Astrocyte of the spinal cord (primary cell): ENCODE measurements at regions not wholly inside any gene's neighbourhood (a gene's known extent, or its start where the extent isn't known, plus 50 kb on each side); places are given as distances from the start of the nearest gene placed in this dataset.
A peak's percentile ranks its signal among the peaks of the same experiment; 100 is the strongest.

Source experiments
- DNase-seq: peaks from one replicate; pipeline ENCODE4 v3.0.0; 2011; ENCODE audit warnings: low read depth, low spot score
- H3K4me3 ChIP-seq: 2 replicates; pipeline ENCODE4 v1.5.1; 2011; ENCODE audit warnings: low read depth, mild to moderate bottlenecking, low read length, moderate library complexity
- CTCF ChIP-seq: IDR thresholded peaks from 2 replicates; pipeline ENCODE4 v1.5.1; 2012; ENCODE audit warnings: low read depth, mild to moderate bottlenecking, low read length, inconsistent platforms
- in situ Hi-C: cut with HindIII; loops from 2 replicates; pipeline ENCODE4 v1.10.0; 2017; ENCODE audit warnings: low sequenced_read_pairs

GRCh38 chrX:45956191-45956870 lies 588.9 kb downstream of the ZNF674 start:
- DNase-seq: no peak

GRCh38 chrX:45955661-45956060 lies 589.6 kb downstream of the ZNF674 start:
- TF ChIP-seq CTCF: no peak
- DNase-seq: no peak
- in situ Hi-C loops: no loop called here
- no peak overlapping the region for H3K4me3 ChIP-seq

More at GRCh38 chrX:45956191-45956870, 588.9 kb downstream of the ZNF674 start:
- in situ Hi-C loops: no loop called here
- no peak overlapping the region for H3K4me3 ChIP-seq
- no peak for TF ChIP-seq CTCF

GRCh38 chrX:45954026-45954425 lies 591.2 kb downstream of the ZNF674 start:
- in situ Hi-C loops: no loop called here
- no peak for TF ChIP-seq CTCF
- H3K4me3 ChIP-seq: no peak overlapping the region
- DNase-seq: no peak

- no peak for DNase-seq
- in situ Hi-C loops: no loop called here
- no peak overlapping the region for H3K4me3 ChIP-seq
- peak; percentile 4 for TF ChIP-seq CTCF
Observed at GRCh38 chrX:45952030-45952429, 593.2 kb downstream of the ZNF674 start.

GRCh38 chrX:45935408-45935807 lies 609.8 kb downstream of the ZNF674 start:
- no peak for DNase-seq
- in situ Hi-C loops: no loop called here
- H3K4me3 ChIP-seq: no peak overlapping the region
- no peak for TF ChIP-seq CTCF

- no peak for DNase-seq
- H3K4me3 ChIP-seq: no peak overlapping the region
- no peak for TF ChIP-seq CTCF
- in situ Hi-C loops: no loop called here
Observed at GRCh38 chrX:45912316-45912715, 632.9 kb downstream of the ZNF674 start.
